ENCODE measurements at regions not wholly inside any gene's neighbourhood (a gene's known extent, or its start where the extent isn't known, plus 50 kb on each side); places are given as distances from the start of the nearest gene placed in this dataset.
A peak's percentile ranks its signal among the peaks of the same experiment; 100 is the strongest.
"Not testable (repeated sequence)": the region's sequence is repeated elsewhere in the genome, so short reads cannot be mapped to it uniquely, and the experiment has no call there.

DNA sequence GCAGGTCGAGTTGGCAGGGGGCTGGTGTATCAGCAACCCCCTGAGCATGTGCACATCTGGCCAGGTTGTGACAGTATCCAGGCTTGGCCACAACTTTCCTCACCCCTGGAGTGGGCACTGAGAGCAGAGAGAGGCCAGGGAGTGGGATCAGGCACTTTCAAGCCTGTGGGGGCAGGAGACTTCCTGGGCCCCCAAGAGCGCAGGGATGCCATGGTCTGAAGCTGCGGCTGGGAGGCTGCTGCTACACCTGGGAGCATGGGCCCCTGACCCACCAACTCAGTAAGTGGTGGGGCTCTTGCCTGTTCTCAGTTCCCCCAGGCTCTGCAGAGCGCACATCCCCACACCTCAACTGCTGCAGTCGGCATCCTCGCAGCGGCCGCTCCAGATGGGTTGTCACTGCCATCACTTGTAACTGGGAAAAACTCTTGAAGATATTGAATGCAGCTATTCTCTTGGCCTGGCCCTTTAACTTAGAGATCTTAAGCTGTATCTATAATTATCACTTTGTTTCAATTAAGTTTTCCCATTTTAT lies 245.4 kb upstream of the SLITRK1 start:
- Histone ChIP-seq H3K4me1 (ENCODE audit: insufficient read depth, low read length) (no peaks in the 10 kb centered on the region), H3K36me3 (ENCODE audit: insufficient read depth, low read length) (no peaks in the 10 kb centered on the region), H2AFZ (ENCODE audit: low read depth, low read length) (no peak overlapping the region), H3K27me3 (ENCODE audit: insufficient read depth, low read length) (no peaks in the 10 kb centered on the region), H3K9me3 (ENCODE audit: low read length) (peaks cover 5% of the 10 kb centered on the region), H3K4me3 (ENCODE audit: low read length) (no peak overlapping the region)

DNA sequence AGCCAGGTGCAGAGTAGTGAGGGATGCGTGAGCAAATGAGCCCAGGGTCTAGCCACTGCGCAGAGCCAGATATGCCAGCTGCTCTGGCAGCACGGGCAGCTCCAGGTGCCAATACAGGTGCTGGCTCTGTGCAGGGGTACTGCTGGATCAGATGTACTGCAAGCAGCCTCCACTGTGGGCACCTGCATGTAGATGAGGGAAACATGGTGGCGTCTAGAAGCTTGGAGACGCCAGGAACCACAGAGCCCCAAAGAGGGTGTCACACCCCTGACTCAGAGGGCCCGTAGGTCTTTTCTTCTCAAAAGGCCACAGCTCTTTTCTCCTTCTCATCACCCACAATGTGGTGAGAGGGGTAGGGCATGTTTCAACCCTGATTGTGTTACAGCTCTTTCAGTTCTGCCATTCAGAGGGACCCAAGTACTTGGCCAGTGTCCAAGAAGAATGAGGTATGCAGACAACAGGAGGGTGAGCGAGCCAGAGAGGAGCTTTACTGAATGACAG lies 244.4 kb upstream of the SLITRK1 start:
- Histone ChIP-seq H2AFZ (ENCODE audit: low read depth, low read length) (no peak overlapping the region), H3K4me1 (ENCODE audit: insufficient read depth, low read length) (peaks cover 1% of the 10 kb centered on the region), H3K36me3 (ENCODE audit: insufficient read depth, low read length) (no peaks in the 10 kb centered on the region), H3K9me3 (ENCODE audit: low read length) (peaks cover 5% of the 10 kb centered on the region), H3K4me3 (ENCODE audit: low read length) (no peak overlapping the region), H3K27me3 (ENCODE audit: insufficient read depth, low read length) (no peaks in the 10 kb centered on the region)

DNA sequence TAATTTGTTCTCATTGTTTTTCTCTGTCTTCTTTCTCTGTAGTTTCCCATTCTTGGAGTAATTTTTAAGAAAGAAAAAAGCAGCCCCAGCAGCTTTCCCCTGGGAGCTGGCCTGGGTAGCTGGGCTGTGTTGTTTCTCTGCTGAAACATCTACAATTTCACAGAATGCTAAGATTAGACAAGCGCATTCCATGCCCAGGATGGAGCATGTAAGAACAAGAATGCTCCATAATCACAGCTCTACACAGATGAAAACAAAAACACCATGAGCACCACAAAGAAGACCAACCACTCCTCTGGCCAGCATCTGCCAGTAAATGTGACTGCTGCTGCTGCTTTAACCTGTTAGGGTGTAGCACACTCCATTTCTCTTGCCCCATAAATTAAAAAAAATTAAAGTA lies 239.2 kb upstream of the SLITRK1 start:
- Histone ChIP-seq H3K4me3 (ENCODE audit: low read length) (no peak overlapping the region), H2AFZ (ENCODE audit: low read depth, low read length) (peak overlapping the region; percentile 79), H3K9me3 (ENCODE audit: low read length) (no peaks in the 10 kb centered on the region), H3K4me1 (ENCODE audit: insufficient read depth, low read length) (peaks cover 8% of the 10 kb centered on the region), H3K36me3 (ENCODE audit: insufficient read depth, low read length) (no peaks in the 10 kb centered on the region), H3K27me3 (ENCODE audit: insufficient read depth, low read length) (no peaks in the 10 kb centered on the region)

DNA sequence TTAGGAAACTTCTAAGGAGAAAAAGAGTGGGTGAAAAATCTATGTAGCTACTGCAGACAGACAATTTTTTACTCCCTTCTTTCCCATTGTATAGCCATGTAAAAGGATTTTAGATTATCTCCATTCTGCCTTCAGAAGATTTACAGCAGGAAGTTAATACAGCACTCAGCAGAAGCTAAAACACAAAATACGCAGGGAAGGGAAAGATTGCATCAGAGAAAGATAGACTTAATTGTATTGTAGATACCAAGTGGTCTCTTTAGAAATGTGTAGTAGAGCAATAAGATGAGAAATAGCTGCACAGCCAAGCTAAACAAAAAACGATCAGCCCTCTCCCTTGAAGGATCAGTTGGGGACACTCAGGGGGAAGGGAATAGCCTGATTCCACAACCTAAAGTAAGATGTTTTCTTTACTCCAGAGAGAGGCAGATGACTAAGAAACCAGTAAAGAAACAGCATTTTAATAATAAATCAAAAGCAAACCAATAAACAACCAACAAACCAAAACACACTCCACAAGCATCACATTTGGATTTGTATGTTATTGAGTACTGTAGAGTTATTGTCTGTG lies 236.7 kb upstream of the SLITRK1 start:
- no peaks in the 10 kb centered on the region for H3K27me3 ChIP-seq (ENCODE audit: insufficient read depth, low read length)
- no peak overlapping the region for H2AFZ ChIP-seq (ENCODE audit: low read depth, low read length)
- no peak overlapping the region for H3K4me3 ChIP-seq (ENCODE audit: low read length)
- H3K4me1 ChIP-seq (ENCODE audit: insufficient read depth, low read length): peaks cover 8% of the 10 kb centered on the region
- H3K9me3 ChIP-seq (ENCODE audit: low read length): no peaks in the 10 kb centered on the region
- no peaks in the 10 kb centered on the region for H3K36me3 ChIP-seq (ENCODE audit: insufficient read depth, low read length)

DNA sequence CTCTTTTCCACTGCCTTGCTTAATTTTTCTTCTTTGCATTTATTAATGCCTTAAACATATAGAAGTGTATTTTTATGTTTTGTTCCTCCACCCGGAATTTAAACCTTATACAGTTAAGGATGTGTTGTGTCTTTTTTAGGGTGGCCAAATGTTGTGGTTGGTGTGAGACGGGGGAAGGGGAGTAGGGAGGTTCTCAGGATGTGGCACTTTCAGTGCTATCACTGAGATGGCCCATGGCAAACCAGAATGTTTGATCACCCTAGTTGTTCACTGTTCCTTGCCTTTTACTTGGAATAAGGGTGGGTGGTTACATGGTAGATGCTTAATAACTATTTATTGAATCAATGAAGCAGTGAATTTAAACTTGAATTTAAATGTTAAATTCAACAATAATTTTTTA lies 216.0 kb upstream of the SLITRK1 start:
- Histone ChIP-seq H3K36me3 (ENCODE audit: insufficient read depth, low read length) (no peaks in the 10 kb centered on the region), H3K27me3 (ENCODE audit: insufficient read depth, low read length) (no peaks in the 10 kb centered on the region)

DNA sequence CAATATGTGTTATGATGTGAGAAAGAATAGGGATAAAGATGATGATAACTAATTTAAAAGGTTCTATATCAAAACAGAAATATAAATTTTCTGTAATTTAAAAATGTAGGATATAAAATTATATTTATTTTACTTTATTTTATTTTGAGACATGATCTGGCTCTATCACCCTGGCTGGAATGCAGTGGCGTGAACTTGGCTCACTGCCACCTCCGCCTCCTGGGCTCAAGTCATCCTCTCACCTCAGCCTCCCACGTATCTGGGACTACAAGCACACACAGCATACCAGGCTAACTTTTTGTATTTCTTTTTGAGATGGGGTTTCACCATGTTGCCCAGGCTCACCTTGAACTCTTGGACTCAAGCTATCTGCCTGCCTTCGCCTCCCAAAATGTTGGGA lies 214.9 kb upstream of the SLITRK1 start:
- no peaks in the 10 kb centered on the region for H3K36me3 ChIP-seq (ENCODE audit: insufficient read depth, low read length)
- H3K4me3 ChIP-seq (ENCODE audit: low read length): no peak overlapping the region
- no peaks in the 10 kb centered on the region for H3K9me3 ChIP-seq (ENCODE audit: low read length)
- H3K4me1 ChIP-seq (ENCODE audit: insufficient read depth, low read length): no peaks in the 10 kb centered on the region
- no peak overlapping the region for H2AFZ ChIP-seq (ENCODE audit: low read depth, low read length)
- H3K27me3 ChIP-seq (ENCODE audit: insufficient read depth, low read length): no peaks in the 10 kb centered on the region

More for the DNA sequence above, 216.0 kb upstream of the SLITRK1 start:
- no peaks in the 10 kb centered on the region for H3K9me3 ChIP-seq (ENCODE audit: low read length)
- no peak overlapping the region for H2AFZ ChIP-seq (ENCODE audit: low read depth, low read length)
- H3K4me3 ChIP-seq (ENCODE audit: low read length): no peak overlapping the region
- H3K4me1 ChIP-seq (ENCODE audit: insufficient read depth, low read length): no peaks in the 10 kb centered on the region

DNA sequence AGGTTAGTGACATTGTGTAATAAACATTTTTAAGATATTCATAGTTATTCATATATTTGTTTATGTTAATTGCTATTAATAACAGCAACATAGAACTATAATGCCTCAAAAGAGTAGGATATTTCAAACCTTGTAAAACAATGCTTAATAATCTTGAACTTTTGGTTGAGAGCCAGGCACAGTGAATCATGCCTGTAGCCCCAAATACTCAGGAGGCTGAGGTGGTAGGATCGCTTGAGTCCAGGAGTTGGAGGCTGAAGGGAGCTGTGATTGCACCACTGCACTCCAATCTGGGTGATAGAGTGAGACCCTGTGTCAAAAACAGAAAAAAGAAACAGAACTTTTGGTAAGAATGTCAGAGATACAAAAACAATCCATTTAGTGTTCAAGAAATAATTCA lies 213.9 kb upstream of the SLITRK1 start:
- H2AFZ ChIP-seq (ENCODE audit: low read depth, low read length): no peak overlapping the region
- H3K4me1 ChIP-seq (ENCODE audit: insufficient read depth, low read length): no peaks in the 10 kb centered on the region
- H3K4me3 ChIP-seq (ENCODE audit: low read length): no peak overlapping the region
- H3K9me3 ChIP-seq (ENCODE audit: low read length): no peaks in the 10 kb centered on the region
- H3K27me3 ChIP-seq (ENCODE audit: insufficient read depth, low read length): no peaks in the 10 kb centered on the region
- H3K36me3 ChIP-seq (ENCODE audit: insufficient read depth, low read length): no peaks in the 10 kb centered on the region

DNA sequence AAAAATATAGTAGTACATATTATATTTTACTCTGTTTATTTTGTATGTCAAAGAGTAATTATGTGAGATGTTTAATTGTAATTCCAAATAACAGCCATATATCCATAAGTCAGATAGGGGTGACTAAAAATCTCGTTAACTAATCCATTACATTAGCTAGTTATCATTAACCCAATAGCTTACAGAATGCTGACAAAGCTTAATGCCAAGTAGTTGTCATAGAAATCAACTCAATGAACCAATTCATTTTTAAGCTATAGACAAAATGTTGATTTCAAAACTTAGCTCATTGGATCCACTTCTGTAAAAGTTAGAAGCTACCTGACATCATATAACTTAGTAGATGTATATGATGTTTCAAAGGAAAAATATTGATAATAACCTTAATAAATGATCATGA lies 206.7 kb upstream of the SLITRK1 start:
- Histone ChIP-seq H3K27me3 (ENCODE audit: insufficient read depth, low read length) (no peaks in the 10 kb centered on the region), H2AFZ (ENCODE audit: low read depth, low read length) (no peak overlapping the region), H3K36me3 (ENCODE audit: insufficient read depth, low read length) (no peaks in the 10 kb centered on the region), H3K4me1 (ENCODE audit: insufficient read depth, low read length) (no peaks in the 10 kb centered on the region), H3K9me3 (ENCODE audit: low read length) (no peaks in the 10 kb centered on the region), H3K4me3 (ENCODE audit: low read length) (no peak overlapping the region)

DNA sequence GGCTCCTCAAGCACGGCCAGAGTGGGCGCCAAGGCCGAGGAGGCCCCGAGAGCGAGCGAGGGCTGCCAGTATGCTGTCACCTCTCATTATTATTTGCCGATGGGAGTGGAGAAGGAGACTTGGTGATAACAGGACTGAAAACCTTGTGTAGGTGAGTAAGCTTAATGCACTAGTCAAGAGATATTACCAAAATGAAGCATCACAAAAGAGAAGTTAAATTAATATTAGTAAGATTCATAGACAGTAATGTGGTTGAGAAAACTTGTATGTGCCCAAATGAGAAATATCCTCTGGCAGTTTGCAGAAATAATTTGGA lies 204.5 kb upstream of the SLITRK1 start:
- Histone ChIP-seq H3K36me3 (ENCODE audit: insufficient read depth, low read length) (no peaks in the 10 kb centered on the region), H3K27me3 (ENCODE audit: insufficient read depth, low read length) (no peaks in the 10 kb centered on the region), H3K4me3 (ENCODE audit: low read length) (no peak overlapping the region), H3K9me3 (ENCODE audit: low read length) (no peaks in the 10 kb centered on the region), H3K4me1 (ENCODE audit: insufficient read depth, low read length) (no peaks in the 10 kb centered on the region), H2AFZ (ENCODE audit: low read depth, low read length) (no peak overlapping the region)

DNA sequence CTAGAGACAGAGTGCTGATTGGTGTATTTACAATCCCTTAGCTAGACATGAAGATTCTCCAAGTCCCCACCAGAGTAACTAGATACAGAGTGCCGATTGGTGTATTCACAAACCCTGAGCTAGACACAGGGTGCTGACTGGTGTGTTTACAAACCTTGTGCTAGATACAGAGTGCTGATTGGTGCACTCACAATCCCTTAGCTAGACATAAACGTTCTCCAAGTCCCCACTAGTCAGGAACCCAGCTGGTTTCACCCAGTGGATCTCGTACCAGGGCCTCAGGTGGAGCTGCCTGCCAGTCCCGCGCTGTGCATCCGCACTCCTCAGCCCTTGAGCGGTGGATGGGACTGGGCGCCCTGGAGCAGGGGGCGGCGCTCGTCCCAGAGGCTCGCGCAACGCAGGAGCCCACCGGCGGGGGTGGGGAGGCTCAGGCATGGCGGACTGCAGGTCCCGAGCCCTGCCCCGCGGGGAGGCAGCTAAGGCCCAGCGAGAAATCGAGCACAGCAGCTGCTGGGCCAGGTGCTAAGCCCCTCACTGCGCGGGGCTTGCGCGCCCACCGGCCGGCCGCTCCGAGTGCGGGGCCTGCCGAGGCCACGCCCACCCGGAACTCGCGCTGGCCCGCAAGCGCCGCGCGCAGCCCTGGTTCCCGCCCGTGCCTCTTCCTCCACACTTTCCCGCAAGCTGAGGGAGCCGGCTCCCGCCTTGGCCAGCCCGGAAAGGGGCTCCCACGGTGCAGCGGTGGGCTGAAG lies 204.0 kb upstream of the SLITRK1 start:
- H3K4me1 ChIP-seq (ENCODE audit: insufficient read depth, low read length); H3K9me3 ChIP-seq (ENCODE audit: low read length); H3K4me3 ChIP-seq (ENCODE audit: low read length): not testable (repeated sequence)

DNA sequence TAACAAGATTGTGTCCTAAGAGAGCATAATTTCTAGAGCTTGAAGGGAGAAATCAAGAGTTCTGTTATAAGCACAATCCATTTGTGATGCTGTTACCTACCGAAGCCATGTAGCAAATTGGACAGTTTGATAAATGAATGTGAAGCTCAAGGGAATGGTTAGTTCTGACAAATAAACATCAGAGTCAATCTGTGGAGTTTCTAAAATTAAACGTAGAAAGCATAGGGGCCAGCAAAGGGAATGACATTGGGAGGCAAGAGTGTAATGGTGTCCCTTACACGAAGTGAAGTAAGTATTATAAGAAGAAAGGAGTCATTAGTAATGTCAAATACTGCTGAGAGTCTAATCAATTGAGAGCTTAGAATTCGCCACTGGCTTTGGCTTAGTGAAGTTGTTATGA lies 200.2 kb upstream of the SLITRK1 start:
- no peak overlapping the region for H2AFZ ChIP-seq (ENCODE audit: low read depth, low read length)
- no peaks in the 10 kb centered on the region for H3K9me3 ChIP-seq (ENCODE audit: low read length)
- H3K4me3 ChIP-seq (ENCODE audit: low read length): no peak overlapping the region
- H3K27me3 ChIP-seq (ENCODE audit: insufficient read depth, low read length): no peaks in the 10 kb centered on the region
- H3K36me3 ChIP-seq (ENCODE audit: insufficient read depth, low read length): no peaks in the 10 kb centered on the region
- H3K4me1 ChIP-seq (ENCODE audit: insufficient read depth, low read length): no peaks in the 10 kb centered on the region

More for the DNA sequence above, 204.0 kb upstream of the SLITRK1 start:
- not testable (repeated sequence) for H3K36me3 ChIP-seq (ENCODE audit: insufficient read depth, low read length); H2AFZ ChIP-seq (ENCODE audit: low read depth, low read length); H3K27me3 ChIP-seq (ENCODE audit: insufficient read depth, low read length)

DNA sequence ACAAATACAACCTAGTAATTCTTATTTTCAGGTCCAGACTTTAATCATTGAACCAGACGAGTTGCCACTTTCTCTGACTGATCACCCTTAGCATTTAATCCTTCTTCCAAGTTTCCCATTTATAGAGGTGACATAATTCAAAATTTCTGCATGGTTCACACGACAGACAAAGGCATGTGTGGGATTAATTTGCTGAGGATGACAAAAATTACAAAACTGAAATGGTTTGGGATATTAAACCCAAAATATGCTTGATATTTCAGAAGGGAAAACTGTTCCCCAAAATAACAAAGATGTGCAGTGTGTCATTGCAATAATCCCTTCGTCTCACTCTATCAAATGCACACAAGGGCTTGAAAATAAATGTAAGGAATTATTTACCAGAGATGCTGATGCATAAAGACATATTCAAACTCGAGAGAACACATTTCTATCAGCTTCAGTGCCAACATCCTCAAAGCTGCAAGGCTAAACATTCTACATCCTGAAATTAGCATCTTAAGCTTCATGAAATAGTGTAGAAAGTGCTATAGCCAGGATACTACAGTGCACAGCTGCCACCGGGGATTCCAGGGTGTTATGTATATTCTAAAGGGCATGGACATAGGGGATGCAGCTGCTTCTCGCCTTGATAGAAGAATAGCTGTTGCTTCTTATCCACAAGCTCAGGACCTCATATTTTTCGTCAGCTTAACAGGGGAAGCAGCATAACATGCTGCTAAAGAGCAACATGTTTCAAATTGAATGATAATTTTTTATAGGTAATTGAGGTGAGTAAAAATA lies 198.7 kb upstream of the SLITRK1 start:
- Histone ChIP-seq H3K27me3 (ENCODE audit: insufficient read depth, low read length) (no peaks in the 10 kb centered on the region), H3K4me3 (ENCODE audit: low read length) (no peak overlapping the region), H2AFZ (ENCODE audit: low read depth, low read length) (no peak overlapping the region), H3K36me3 (ENCODE audit: insufficient read depth, low read length) (no peaks in the 10 kb centered on the region), H3K9me3 (ENCODE audit: low read length) (no peaks in the 10 kb centered on the region), H3K4me1 (ENCODE audit: insufficient read depth, low read length) (no peaks in the 10 kb centered on the region)

DNA sequence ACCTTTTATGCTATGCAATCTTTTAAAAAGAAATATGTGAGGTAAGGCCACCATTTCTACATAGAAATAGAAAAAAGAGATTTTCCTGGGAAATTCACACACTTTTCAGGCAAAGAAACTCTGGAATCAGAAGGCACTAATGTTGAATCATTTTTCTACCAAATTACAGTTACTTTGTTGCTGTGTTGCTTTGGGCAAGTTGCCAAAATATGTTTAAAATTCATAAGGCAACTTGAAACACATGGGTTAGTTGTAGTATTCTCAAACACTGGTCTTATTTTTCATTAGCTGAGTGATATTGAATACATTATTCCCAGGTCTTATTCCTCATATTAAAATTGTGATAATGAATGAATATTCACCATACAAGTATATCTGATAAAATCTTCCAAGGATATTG lies 195.0 kb upstream of the SLITRK1 start:
- Histone ChIP-seq H3K36me3 (ENCODE audit: insufficient read depth, low read length) (no peaks in the 10 kb centered on the region), H3K4me3 (ENCODE audit: low read length) (no peak overlapping the region), H3K27me3 (ENCODE audit: insufficient read depth, low read length) (no peaks in the 10 kb centered on the region), H3K4me1 (ENCODE audit: insufficient read depth, low read length) (no peaks in the 10 kb centered on the region), H2AFZ (ENCODE audit: low read depth, low read length) (peak overlapping the region; percentile 43), H3K9me3 (ENCODE audit: low read length) (no peaks in the 10 kb centered on the region)

All from neuron (in vitro differentiated cells).